IPS DF 6.9 (cell line): ENCODE measurements at regions not wholly inside any gene's neighbourhood (a gene's known extent, or its start where the extent isn't known, plus 50 kb on each side); places are given as distances from the start of the nearest gene placed in this dataset.

Source experiments
- DNase-seq: peaks from one replicate; pipeline ENCODE4 v3.0.0-alpha.2; 2013; ENCODE audit warnings: low read depth, low spot score
- H3K27ac ChIP-seq: one replicate; pipeline ENCODE4 v1.5.1; 2013; ENCODE audit warnings: low read length, control low read depth
- H3K27me3 ChIP-seq: 2 replicates; pipeline ENCODE4 v1.6.1; 2013; ENCODE audit warnings: mild to moderate bottlenecking, low read length; ENCODE audit not compliant: control insufficient read depth, insufficient read depth
- H3K36me3 ChIP-seq: 2 replicates; pipeline ENCODE4 v1.6.1; 2013; ENCODE audit warnings: low read length; ENCODE audit not compliant: control insufficient read depth, insufficient read depth
- H3K4me1 ChIP-seq: 2 replicates; pipeline ENCODE4 v1.6.1; 2013; ENCODE audit warnings: low read length; ENCODE audit not compliant: control insufficient read depth, insufficient read depth
- H3K4me3 ChIP-seq: 2 replicates; pipeline ENCODE4 v1.5.1; 2013; ENCODE audit warnings: mild to moderate bottlenecking, low read length
- H3K9me3 ChIP-seq: 2 replicates; pipeline ENCODE4 v1.6.1; 2013; ENCODE audit warnings: low read length, inconsistent platforms; ENCODE audit not compliant: control insufficient read depth, insufficient read depth
- WGBS: extraction: QIAGEN DNeasy Blood & Tissue Kit; methylation state at CpG from one replicate; pipeline ENCODE4 v1.1.7; 2013; ENCODE audit warnings: mixed read lengths, missing lambda C conversion rate; ENCODE audit not compliant: insufficient read length, insufficient coverage; 5-methylcytosine and 5-hydroxymethylcytosine counted together

- no CpG with 5 or more reads among the region's 2 CpGs for WGBS
- H3K36me3 ChIP-seq = no peaks in the 10 kb centered on the region
- H3K27ac ChIP-seq = no peak overlapping the region
- no peaks in the 10 kb centered on the region for H3K27me3 ChIP-seq
- no peaks in the 10 kb centered on the region for H3K4me1 ChIP-seq
- no peak overlapping the region for H3K4me3 ChIP-seq
- no peak for DNase-seq
- H3K9me3 ChIP-seq = no peaks in the 10 kb centered on the region
Observed at GRCh38 chr13:94906605-94907004, 194.3 kb upstream of the SOX21 start.

- no peak for DNase-seq
- H3K27ac ChIP-seq = no peak overlapping the region
- H3K4me3 ChIP-seq = no peak overlapping the region
- H3K36me3 ChIP-seq = no peaks in the 10 kb centered on the region
- no peaks in the 10 kb centered on the region for H3K27me3 ChIP-seq
- H3K4me1 ChIP-seq = no peaks in the 10 kb centered on the region
- no CpG with 5 or more reads among the region's 4 CpGs for WGBS
- no peaks in the 10 kb centered on the region for H3K9me3 ChIP-seq
Observed at GRCh38 chr13:94902722-94903407, 190.5 kb upstream of the SOX21 start.

- no peaks in the 10 kb centered on the region for H3K4me1 ChIP-seq
- DNase-seq = no peak
- no peaks in the 10 kb centered on the region for H3K27me3 ChIP-seq
- no peak overlapping the region for H3K27ac ChIP-seq
- no peak overlapping the region for H3K4me3 ChIP-seq
- H3K36me3 ChIP-seq = no peaks in the 10 kb centered on the region
- no CpG with 5 or more reads among the region's 3 CpGs for WGBS
- H3K9me3 ChIP-seq = no peaks in the 10 kb centered on the region
Observed at GRCh38 chr13:94901070-94901469, 188.7 kb upstream of the SOX21 start.

- no CpG with 5 or more reads among the region's 5 CpGs for WGBS
- H3K4me1 ChIP-seq = no peaks in the 10 kb centered on the region
- H3K9me3 ChIP-seq = no peaks in the 10 kb centered on the region
- H3K36me3 ChIP-seq = no peaks in the 10 kb centered on the region
- no peaks in the 10 kb centered on the region for H3K27me3 ChIP-seq
- no peak for DNase-seq
- H3K4me3 ChIP-seq = no peak overlapping the region
- H3K27ac ChIP-seq = no peak overlapping the region
Observed at GRCh38 chr13:94896719-94897317, 184.5 kb upstream of the SOX21 start.

- no peak overlapping the region for H3K27ac ChIP-seq
Observed at GRCh38 chr13:94896238-94896637, 183.9 kb upstream of the SOX21 start.

GRCh38 chr13:94886191-94886590 is 173.8 kb upstream of the SOX21 start:
- Histone ChIP-seq H3K4me3 (no peak overlapping the region), H3K27me3 (no peaks in the 10 kb centered on the region), H3K27ac (no peak overlapping the region), H3K4me1 (no peaks in the 10 kb centered on the region), H3K9me3 (no peaks in the 10 kb centered on the region), H3K36me3 (no peaks in the 10 kb centered on the region)
- WGBS = no CpG with 5 or more reads among the region's 2 CpGs
- DNase-seq = no peak

More at GRCh38 chr13:94896238-94896637, 183.9 kb upstream of the SOX21 start:
- H3K4me3 ChIP-seq = no peak overlapping the region
- no peaks in the 10 kb centered on the region for H3K4me1 ChIP-seq
- no peaks in the 10 kb centered on the region for H3K9me3 ChIP-seq
- H3K36me3 ChIP-seq = no peaks in the 10 kb centered on the region
- H3K27me3 ChIP-seq = no peaks in the 10 kb centered on the region
- WGBS = no CpG with 5 or more reads among the region's 2 CpGs
- DNase-seq = no peak

GRCh38 chr13:94880463-94880862 is 168.1 kb upstream of the SOX21 start:
- Histone ChIP-seq H3K36me3 (no peaks in the 10 kb centered on the region), H3K9me3 (no peaks in the 10 kb centered on the region), H3K27ac (no peak overlapping the region), H3K27me3 (no peaks in the 10 kb centered on the region), H3K4me3 (no peak overlapping the region), H3K4me1 (no peaks in the 10 kb centered on the region)
- no CpG with 5 or more reads among the region's 2 CpGs for WGBS
- DNase-seq = no peak

GRCh38 chr13:94878602-94879165 is 166.3 kb upstream of the SOX21 start:
- no peaks in the 10 kb centered on the region for H3K36me3 ChIP-seq
- no peak overlapping the region for H3K4me3 ChIP-seq
- H3K9me3 ChIP-seq = no peaks in the 10 kb centered on the region
- no peak for DNase-seq
- no peaks in the 10 kb centered on the region for H3K27me3 ChIP-seq
- H3K4me1 ChIP-seq = no peaks in the 10 kb centered on the region
- WGBS = no CpG with 5 or more reads among the region's 7 CpGs
- H3K27ac ChIP-seq = no peak overlapping the region

GRCh38 chr13:94864474-94864873 is 152.1 kb upstream of the SOX21 start:
- H3K4me3 ChIP-seq = no peak overlapping the region
- WGBS = no CpG with 5 or more reads among the region's 6 CpGs
- no peak for DNase-seq
- H3K4me1 ChIP-seq = no peaks in the 10 kb centered on the region
- no peaks in the 10 kb centered on the region for H3K9me3 ChIP-seq
- H3K36me3 ChIP-seq = no peaks in the 10 kb centered on the region
- H3K27me3 ChIP-seq = no peaks in the 10 kb centered on the region; the same call in 1 of the 2 replicates
- no peak overlapping the region for H3K27ac ChIP-seq

GRCh38 chr13:94860981-94861407 is 148.6 kb upstream of the SOX21 start:
- H3K9me3 ChIP-seq = no peaks in the 10 kb centered on the region
- H3K36me3 ChIP-seq = no peaks in the 10 kb centered on the region
- no peak for DNase-seq
- WGBS = no CpG with 5 or more reads among the region's 8 CpGs
- no peaks in the 10 kb centered on the region; the same call in 1 of the 2 replicates for H3K4me1 ChIP-seq
- no peak overlapping the region for H3K4me3 ChIP-seq
- no peak overlapping the region for H3K27ac ChIP-seq
- no peaks in the 10 kb centered on the region for H3K27me3 ChIP-seq
